Femur (tissue), 1 donor: ENCODE measurements at regions not wholly inside any gene's neighbourhood (a gene's known extent, or its start where the extent isn't known, plus 50 kb on each side); places are given as distances from the start of the nearest gene placed in this dataset.

Experiments
- DNase-seq: peaks from one replicate; pipeline ENCODE4 v3.0.0-alpha.2; 2017

DNA sequence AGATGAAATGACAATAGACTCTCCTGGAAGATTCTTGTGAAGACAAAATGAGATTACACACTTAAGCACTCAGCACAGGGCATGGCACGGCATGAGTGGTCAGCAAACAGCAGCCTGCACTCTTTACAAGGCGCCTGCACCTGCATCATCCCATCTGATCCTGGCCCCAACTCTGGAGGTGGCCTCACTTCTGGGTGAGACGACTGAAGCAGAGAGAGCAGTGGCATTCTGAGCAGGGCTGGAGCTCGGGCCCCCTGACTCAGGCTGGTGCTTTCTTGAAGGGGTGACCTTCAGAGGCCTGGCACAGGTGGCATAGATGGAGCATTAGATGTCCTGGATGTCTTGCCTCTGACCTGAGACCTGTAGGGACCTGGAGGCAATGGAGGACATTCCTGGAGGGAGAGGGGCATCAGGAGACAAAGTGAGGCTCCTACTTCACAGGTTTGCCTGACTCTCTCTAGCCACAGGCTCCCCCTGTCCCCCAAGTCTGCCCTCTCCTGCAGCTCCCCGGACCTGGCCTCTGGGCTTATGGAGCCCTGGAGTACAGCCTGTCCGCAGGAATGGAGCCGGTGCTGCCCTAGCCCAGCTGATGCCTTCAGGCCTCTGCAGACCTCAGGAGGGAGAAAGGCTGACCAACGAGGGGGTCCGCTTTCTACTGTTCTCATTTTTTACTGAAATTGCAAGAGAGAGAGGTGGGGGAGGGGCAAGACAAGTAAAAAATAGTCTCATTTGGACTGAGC lies 65.5 kb upstream of the THY1 start:
- DNase-seq, result peak; percentile 11

DNA sequence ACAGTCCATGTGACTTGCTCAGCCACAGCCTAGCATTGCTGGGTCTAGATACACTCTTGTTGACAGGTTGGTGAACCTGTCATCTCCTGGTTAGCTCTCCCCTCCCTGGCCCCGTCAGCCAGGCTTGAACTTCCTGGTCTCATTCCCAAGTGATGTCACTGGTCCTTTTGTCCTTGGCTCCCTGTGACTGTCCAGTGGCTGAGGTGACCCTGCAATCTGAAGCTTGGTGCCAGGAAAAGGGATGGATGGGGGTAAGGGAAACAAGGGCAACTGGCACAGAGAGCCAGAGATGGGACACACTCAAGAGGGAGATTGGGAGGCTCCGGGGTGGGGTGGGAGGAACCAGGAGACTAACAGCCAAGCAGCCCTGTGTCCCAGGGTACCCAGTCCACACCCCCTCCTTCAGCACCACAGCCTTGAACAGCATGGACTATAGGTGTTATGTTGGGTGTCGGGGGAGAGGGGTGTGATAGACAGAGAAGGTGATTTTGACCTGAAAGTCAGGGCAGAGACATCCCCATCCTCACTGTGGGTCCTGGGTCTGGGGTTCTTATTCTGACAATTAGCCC lies 63.8 kb upstream of the THY1 start:
- DNase-seq, result peak; percentile 10

DNA sequence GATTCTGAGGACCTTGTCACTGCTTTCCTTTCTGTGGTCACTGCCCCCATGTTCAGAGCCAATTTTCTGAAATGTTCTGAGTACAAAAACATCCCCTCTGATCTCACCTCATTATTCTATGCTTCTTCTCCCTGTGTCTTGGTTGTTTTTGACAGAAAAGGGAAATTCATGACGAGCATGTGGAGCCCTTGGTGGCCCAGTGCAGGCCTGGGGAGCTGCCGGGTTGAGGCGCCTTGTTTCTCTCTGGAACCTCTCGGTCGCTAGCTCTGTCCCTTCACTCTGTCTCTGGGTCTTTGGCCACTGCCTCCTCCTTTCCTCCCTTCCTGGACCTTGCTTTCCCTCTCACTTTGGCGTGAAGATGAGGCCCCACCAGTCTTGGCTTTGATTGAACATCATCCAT lies 63.0 kb upstream of the THY1 start:
- DNase-seq, result peak; percentile 3

DNA sequence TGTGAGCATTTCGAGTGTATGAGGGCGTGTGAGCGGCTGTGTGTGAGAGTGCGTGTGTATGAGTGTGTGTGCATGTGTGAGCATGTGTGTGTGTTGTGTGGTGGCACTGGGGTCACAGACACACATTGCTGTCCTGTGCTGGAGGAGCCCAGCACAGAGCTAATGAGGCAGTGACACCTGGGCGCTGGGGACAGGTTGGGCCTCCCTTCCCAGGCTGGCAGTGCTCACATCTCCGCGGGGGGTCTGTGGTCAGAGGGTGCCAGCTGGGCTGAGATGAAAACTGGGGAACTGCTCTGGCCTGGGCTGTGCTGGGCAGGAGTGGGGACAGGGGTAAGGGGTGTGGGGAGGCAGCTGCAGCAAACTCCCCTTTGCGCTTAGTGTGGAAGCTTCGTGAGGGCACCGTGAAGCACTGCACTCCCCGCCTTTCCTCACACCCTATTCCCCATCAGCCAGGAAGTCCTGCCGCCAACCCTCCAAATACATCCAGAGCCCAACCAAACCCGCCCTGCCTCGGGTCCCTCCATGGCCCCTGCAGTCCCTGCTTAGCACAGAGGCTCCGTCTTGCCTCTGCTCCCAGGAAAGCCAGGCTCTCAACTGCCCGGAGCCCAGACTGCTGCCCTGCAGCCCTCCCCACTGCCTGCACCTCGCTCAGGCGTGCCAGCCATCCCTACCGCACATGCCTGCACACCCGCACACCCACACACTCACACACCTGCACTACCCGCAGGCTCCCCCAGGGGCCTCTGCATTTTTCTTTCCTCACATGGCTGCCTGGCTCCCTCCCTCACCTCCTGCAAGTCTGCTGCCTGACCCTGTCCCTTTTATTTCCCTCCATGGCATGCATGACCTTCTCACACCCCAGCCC lies 62.0 kb upstream of the THY1 start:
- DNase-seq, result peak; percentile 11

DNA sequence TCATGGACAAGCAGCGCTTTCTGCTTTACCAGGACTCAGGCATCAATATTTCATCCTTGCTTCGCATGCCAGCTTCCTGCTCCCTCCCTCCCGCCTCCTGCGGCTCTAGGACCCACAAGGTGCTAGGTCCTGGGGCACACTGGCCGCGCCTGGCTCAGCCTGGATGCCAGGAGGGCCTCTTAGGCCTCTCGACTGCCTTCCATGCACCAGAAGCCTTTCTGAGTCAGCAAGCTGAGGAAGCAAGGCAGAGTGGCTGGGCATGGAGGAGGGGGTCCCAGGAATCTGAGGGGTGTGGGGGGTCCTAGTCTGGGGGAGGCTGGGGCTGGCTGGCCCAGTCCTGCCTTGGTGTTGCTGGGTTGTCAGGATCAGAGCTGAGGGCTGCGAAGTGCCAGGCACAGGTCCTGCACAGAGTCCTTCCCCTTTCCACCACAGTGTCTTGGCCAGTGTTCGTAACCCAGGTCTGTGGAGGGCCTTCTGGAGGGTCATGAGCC lies 61.0 kb upstream of the THY1 start:
- peak; percentile 13 for DNase-seq

DNA sequence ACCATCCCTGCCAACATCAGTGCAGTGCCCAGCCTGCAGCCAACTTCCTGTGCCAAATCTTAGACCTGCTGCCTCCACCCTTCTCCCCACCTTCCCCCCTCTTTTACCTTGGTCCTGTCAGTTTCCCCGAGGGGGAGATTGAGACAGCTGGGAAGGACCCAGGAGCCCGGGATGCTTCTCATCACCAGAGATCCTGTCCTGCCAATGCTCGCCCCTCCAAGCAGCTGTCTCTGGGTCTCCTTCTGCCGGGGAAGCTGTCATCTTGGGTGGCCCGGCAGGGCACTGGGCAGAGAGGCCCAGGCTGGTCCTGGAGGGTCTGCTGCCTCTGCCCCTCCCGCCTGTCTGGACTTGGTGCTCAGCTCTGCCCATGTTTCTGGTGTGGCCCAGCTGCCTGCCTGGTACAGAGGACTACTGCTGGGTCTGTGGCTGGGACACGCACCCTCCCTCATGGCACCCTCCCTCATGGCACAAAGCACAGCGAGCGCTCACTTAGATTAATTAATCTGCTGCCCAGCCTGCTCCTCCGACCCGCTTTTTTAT lies 60.4 kb upstream of the THY1 start:
- DNase-seq, result peak; percentile 21

DNA sequence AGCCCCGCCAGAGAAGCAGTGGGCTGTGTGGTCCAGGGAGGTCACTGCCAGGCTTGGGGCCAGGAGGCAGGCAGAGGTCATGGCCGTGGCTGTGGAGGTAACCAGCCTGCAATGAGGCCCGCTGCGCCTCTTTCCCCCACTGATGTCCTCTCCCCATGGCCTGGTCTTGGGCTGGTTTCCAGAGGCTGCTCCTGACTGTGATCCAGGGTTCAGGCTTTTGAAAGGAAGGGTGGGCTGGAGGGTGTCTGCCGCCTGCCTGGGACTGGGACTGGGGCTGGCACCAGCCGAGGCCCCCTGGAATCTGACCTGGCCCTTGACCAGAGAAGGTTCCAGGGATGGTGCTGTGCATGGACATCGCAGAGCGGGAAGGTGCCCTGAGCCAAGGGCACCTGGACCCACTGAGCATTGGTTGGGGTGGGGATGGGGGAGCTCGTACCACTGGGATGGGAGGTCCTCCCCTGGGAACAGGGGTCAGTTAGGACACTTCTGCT lies 59.6 kb upstream of the THY1 start:
- peak; percentile 19 for DNase-seq

DNA sequence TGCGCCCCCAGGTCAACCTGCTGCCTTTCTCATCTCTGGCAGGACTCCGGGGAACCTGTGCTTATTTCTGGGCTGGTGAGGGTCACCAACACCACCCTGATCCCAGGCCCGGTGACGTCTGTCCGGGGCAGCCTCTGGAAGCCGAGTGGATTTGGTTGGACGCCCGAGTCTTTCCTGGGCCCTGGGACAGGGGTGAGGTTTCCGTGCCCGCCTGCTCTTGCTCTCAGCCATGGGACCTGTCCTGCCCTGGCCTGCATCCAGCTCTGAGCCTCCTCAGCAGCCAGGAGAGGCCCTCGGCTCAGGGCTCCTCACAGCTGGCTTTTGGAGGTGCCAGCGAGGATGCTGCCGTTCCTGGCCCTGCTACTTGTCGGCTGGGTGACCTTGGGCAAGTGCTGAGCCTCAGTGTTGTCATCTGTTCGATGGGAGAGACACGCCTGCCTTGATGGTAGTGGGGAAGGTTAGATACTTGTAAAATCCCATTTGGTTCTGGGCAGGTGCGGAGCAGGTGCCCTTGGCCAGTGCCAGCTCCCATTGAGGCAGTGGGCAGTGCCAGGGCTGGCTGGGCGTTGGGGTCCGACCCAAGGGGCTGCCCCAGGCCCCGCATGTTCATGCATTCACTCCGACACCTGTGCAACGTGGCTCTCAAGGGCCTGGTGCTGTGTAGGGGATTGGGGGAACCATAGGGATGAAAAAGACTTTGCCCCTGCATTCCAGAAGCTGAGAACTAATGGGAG lies 58.9 kb upstream of the THY1 start:
- DNase-seq, result peak; percentile 12

DNA sequence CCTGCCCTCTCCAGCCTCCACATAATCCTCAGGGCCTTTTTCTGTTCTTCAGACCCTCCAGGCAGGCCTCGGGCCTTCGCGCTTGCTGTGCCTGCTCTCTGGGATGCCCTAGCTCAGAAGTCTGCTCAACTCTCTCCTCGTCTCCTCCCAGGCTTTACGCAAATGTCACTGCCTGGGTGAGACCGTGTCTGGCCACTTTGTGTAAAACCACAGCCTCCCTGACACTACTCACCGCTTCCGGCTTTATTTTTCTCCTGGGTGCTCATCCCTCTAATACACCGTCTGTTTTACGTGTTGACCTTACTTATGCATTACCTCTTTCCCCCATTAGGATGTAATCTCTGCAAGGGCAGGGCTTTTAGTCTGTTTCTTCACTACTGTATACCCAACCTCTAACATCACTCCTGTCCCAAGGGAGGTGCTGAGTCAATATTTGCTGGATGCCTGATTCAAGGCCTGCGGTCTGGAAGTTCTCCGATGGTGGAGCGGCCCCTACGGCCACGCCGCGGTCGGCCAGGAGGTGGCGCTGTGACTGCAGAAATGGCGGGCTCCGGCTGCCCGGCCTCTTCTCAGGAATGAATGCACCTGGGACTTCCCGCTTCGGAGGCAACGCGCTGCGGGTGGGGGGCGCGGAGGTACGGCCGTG lies 58.2 kb upstream of the THY1 start:
- peak; percentile 90 for DNase-seq

DNA sequence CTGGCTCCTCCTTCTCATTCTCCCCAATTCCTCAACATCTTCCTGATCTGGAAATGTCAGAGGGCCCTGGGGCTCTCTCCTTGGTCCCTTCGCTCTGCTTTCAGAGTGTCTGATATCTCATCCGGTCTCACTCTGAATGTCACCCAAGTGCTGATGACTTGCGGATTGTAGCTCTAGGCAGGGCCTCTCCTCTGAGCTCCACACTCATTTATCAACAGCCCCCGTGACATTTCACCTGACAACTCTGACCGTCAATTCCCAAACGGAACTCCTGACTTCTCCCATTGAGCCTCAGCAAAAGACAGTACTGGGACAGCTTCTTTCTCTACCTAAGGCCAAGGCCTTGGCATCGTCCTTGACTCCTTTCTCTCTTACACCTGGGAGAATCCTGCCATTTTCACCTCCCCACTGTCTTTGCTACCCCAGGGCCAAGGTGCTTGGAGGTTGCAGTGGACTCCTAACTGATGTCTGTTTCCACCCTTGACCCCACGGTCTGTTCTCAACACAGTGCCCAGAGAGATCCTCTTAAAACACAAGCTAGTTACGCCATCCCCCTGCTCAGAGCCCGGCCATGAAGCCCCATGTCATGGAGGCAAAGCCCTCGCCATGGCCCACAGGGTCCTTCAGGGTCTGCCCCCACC lies 57.5 kb upstream of the THY1 start:
- peak; percentile 18 for DNase-seq

DNA sequence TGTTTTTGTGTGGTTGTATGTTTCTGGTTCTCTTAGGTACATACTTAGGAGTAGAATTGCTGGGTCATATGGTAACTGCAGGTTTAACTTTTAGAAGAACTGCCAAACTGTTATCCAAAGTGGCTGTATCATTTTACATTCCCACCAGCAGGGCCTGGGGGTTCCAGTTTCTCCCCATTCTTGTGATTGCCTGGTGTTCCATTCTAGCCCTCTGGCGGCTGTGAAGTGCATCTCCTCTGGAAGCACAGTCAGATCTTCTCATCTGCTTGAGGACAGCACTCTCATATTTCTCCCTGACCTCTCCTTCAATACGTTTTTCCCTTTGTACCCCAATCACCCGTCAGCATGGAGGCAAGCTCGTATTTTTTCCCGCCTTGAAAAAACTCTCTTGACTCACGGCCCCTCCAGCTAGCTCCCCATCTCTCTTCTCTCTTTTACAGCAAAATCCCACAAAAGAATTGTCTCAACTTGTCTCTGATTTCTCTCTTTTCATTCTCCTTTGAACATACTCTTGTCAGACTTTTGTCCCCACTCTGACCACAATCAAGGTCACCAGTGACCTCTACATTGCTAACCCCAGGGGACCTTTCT lies 56.8 kb upstream of the THY1 start:
- DNase-seq, result peak; percentile 24

DNA sequence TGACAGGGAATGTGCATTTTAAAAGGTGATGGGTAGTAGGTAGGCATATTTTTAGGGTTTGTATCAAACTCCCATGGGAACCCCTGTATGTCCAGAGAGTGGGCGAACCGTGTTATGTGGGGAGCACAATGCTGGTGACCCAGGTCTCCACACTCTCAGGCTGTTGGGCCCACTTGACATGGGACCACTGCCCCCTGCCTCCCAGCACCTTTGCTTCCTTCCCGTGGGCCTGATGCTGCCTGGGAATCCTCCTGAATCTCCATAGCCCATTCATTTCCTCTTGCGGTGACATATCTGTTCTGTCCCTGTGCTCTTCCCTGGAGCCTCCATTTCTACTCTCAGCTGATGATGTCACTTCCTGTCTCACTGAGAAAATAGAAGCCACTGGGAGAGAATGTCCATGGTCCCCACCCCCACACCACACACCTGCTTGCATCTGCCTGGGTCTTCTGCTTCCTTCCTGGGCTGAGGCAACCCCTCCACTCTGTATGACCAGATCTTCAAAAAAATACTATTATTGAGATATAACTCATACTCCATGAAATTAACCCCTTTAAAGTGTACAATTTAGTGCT lies 55.8 kb upstream of the THY1 start:
- DNase-seq, result peak; percentile 12

DNA sequence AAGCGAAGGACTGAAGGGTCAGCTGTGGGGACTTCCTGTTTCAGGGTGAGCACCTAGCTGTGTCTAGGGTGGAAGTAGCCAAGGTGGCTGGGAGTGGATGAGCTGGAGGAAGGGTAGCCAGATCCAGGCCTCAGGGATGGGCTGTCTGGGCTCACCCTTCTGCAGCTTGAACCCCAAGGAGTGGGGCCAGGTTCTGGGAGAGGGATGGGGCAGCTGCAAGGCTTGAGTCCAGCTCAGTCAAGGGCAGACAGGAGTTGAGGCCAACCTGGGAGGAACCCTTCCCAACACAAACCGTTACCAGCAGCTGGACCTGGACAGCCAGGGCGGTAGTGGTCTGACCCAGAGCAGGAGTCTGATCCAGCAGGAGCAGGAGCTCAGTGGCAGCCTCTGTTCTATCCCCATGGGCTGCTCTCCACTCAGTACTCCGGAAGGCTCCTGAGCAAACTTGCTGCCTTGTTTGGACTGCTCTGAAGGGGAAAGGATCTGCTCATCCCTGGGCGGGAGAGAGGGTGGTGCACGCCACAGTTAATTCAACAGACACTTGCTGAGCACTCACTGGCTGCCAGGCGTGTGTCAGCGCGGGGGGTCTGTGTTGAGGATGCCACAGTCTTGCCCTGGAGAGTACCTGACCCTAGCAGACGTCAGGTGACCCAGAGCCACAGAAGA lies 53.8 kb upstream of the THY1 start:
- no peak for DNase-seq

DNA sequence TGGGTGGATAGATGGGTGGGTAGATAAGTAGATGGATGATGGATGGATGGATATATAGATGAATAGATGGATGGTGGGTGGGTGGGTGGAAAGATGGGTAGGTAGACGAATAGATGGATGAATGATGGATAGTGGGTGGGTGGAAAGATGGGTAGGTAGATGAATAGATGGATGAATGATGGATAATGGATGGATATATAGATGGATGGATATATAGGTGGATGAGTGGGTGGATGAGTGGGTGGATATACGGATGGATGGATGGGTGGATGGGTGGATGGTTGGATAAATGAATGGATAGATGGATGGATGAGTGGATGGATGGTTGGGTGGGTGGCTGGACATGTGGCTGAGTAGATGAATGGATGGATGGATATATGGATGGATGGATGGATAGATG lies 53.1 kb upstream of the THY1 start:
- DNase-seq, result no peak

DNA sequence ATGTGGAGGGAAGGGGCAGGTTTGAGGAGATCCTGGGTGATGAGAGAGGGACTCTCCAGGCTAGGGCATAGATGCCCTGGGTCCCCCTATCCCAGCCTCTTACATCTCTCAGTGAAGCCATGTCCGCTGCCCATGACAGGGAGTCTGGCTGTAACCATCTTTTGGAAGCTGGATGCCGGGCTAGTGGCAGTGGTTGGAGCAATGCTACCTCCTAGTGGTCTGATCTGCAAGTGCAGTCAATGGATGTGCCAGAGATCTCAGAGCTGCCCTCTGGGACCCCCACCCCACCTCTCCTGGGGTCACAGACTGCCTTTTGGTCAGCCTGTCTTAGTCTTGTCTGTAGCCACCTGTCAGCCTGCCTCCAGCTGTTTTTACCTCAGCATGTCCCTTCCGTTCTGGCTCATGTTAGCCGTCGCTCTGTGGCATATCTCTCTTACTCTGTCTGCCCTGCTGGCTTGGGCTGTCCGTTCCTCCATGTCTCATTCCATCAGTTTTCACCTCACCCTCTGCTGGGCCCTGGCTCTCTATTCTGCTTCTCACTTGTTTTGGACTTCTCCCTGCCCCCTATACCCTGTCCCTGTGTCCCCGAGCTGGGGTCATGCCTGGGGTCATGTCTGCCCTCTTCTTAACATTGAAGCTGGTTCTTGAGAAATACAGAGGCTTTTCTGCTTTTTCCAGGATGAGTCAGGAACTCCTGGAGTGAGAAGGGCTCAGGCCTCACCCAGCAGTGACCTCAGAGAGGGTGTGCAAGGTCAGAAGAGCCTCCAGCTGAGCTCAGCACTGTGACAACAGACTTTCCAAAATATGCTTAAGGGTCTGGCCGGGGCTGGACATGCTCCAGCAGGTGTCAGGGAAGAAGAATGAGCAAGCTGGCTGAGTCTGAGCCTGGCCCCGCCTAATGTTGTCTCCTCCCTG lies 52.0 kb upstream of the THY1 start:
- DNase-seq, result peak; percentile 88

DNA sequence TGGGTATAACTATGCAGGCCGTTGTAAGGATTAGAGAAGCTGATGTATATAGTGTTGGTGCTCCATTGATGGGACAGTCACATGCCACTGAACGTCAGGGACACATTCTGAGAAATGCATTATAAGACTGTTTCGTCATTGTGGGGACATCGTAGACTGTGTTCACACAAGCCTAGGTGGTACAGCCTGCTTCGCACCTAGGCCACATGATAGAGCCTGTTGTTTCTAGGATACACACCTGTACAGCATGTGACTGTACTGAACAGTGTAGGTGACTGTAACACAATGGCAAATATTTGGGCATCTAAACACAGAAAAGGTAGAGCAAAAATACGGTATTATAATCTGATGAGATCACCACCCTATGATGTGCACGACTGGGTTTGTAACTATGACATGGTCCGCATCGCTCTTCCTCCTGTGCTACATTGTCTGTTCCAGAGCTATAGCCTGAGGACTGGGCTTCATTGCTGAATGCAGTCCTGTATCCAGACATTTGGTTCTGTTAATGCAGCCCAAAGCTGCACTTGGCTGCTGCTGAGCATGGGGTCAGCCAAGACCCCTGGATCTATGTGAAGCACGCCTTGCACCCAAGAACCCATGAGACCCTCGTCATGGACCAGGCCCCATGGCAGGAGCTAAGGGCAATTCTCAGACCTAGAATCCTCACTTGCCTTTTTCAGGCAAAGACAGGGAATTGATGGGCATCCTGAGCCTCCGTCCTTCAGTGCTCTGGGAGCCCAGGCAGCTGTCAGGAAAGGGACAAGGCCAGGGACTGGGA lies 51.1 kb upstream of the THY1 start:
- peak; percentile 4 for DNase-seq

DNA sequence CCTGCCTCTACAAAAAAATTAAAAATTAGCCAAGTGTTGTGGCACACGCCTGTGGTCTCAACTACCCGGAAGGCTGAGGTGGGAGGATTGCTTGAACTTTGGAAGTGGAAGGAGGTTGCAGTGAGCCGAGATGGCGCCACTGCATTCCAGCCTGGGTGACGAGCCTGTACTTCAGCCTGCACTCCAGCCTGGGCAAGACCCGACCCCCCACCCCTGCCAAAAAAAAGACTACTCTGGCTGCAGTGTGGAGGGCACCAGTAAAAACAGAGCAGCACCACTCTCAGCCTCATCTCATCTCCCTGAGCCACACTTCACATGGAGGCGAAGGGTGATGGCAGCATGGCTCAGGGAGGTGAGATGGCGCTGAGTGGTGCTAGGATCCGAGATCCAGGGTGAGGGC lies 50.3 kb upstream of the THY1 start:
- DNase-seq, result peak; percentile 4

DNA sequence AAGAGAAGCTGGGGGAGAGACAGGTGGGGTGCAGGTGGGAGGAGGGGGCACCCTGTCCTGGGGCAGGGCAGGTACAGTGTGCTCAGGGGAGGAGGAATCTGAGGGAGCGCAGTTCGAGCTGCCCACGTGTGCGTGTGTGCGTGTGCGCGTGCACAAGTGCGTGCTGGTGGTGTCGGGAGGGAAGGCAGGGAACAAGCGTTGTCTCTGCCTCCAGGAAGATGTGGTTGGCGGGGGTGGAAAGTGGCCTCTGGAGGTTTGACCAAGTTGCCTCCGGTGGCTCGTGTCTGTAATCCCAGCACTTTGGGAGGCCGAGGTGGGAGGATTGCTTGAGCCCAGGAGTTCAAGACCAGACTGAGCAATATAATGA lies 49.9 kb upstream of the THY1 start:
- peak; percentile 14 for DNase-seq
